ENCODE measurements at regions not wholly inside any gene's neighbourhood (a gene's known extent, or its start where the extent isn't known, plus 50 kb on each side); places are given as distances from the start of the nearest gene placed in this dataset.

DNA sequence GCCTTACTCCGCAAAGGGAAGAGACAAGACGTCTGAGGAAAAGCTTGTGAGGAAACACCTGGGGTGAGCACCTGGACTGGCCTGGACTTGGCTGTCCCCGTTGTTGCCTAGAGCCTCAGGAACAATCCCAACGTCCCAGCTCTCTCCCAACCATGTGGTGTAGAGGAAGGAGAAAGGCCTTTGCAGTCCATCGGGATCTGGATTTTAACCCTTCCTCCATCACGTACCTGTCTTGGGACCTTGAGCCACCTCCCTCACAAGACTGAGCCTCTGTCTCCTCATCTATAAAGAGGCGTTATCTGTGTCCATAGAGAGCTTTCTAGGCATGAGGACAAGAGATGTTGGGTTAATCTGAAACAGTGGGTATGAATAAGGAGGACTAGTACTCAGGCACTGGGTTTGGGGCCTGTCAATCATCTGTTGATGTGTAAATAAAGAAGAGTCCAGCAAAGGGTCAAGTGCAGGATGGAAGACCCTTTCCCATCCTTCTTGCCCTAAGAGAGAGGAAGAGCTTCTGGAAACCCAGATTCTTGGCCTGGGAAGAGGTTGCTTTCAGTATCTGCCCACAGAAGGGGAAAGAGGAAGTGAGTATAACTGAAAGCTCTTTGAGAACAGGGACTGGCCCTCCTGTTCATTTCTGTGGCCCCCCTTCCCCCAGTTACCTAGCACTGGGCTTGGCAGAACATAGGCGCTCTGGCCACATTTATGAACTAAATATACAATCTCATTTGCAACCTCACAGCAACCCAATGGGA lies 137.1 kb downstream of the PJA1 start:
- no peak for FAIRE-seq
- no peak for DNase-seq (ENCODE audit: low spot score in 2 of 2)

DNA sequence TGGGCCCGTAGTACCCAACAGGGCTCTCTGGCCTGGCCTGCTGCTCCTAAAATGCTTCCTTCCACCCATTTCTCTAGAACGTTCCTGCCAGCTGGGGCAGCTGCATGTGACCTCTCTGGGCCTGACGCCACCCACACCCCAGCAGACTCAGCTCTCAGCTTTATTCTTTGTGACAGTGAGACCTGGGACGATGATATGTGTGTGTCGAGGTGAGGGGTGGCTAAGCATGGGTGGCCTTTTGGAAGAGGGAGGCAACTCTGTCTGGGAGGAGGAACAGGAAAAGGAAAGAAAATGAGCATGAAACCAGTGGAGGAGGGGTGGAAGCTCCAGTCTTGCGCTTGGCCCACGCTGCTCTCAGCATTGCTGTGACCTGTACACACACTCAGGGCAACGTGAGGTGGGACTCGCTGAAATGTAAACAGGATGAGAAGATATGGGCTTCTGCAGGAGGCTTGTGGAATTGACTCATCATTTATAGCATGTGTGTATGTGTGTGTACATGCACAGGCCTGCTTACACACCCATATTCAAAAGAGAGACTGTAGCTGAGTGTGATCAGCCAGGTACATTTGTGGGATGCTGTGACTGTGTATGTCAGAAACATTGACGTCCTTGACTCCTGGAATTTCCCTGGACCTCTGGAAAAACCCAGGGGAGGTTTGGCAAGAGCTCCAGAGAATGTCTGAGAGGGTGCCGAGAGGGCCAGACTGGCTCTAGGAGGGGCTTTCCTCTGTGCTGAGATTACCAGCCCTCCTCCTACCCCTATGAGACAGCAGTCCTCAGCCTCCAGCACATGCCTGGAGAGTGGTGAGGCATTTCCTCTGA lies 137.9 kb downstream of the PJA1 start:
- FAIRE-seq = no peak

DNA sequence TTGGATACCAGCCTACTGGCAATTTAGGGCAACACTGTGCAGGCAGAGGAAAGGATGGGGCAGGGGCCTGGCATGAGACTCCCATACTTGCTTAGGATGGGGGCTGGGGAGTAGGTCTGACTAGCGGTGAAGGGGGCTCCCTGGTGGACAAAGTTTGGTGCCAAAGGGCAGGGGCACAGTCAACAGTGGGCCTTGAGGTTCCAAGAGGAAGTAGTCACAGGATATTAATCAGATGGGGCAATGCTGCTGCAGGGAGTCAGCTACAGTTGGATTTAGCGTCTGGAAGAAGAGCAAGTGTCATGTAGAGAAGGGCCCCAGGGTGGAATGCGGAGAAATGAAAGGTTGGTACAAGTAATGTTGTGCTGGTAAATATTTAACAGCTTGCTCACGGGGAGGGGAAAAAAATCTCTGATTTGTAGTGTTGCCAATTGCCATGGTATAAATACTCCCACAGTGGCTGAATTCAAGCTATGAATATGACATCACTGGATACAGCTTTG lies 139.4 kb downstream of the PJA1 start:
- no peak for FAIRE-seq
- DNase-seq (ENCODE audit: low spot score in 2 of 2) = no peak

More for the DNA sequence above, 137.9 kb downstream of the PJA1 start:
- DNase-seq (ENCODE audit: low spot score in 2 of 2) = no peak

DNA sequence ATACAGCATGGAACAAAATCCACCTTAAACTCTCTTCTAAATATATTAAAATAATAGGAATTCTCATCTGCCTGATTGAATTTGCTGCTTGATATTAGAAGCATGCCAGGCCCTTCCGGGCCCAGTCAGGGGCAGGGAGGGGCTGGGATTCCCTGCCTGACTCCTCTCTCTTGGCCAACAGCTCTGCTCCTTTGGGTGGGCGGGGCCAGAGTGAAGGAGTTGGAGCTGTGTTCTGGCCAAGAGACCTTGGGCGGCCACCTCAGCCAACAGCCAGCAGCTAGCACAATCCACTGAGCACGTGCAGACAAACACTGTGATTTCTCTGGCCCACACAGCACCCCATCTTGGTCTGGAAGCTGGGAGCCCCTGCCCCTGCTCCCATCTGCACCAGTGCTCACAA lies 140.3 kb downstream of the PJA1 start:
- FAIRE-seq (no peak), DNase-seq (ENCODE audit: low spot score in 2 of 2) (no peak)

DNA sequence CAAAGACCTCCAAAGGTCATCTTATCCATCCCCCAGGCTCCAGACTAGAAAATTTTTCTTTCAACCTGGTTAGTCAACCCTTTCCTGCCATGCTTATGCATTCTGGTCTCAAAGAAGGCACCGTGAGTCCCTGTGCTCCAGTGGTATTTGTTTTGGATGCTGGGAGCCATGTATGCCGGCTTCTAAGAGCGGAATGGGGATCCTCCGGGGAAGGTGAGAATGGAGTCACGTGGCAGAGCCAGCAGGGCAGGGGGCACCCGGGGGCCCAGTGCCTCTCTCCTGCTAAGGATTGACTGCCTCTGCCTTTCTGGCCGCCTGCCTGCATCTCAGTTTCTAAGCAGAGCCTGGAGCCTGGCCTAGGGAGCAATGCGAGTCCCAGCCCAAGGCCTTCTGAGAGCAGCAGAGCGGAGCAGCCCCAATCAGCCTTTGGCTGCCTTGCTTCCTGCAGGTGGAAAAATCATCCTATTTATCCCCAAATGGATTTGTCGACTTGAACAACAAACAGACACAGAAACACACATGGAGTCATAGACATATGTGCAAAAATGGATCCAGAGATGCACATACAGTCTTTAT lies 141.0 kb downstream of the PJA1 start:
- FAIRE-seq = no peak
- no peak for DNase-seq (ENCODE audit: low spot score in 2 of 2)

DNA sequence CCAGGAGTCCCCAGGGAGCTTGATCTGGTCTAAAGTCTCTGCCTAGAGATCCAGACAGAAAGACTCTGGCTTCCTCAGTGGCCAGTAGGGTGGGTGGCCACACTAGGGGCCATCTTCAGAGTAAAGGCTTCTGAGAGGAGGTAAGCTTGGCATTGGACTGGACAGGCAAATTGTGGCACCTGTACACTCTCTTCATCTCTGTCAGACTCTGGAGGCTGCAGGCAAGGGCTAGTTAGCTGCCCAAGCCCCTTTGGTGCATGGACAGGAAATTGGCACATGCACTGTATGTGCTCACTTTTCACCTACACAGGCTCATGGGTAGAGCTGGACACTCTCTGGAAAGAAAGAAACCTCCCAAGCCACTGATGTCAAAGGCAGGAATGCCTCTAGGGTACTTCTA lies 142.8 kb downstream of the PJA1 start:
- no peak for FAIRE-seq
- DNase-seq (ENCODE audit: low spot score in 2 of 2) = no peak

DNA sequence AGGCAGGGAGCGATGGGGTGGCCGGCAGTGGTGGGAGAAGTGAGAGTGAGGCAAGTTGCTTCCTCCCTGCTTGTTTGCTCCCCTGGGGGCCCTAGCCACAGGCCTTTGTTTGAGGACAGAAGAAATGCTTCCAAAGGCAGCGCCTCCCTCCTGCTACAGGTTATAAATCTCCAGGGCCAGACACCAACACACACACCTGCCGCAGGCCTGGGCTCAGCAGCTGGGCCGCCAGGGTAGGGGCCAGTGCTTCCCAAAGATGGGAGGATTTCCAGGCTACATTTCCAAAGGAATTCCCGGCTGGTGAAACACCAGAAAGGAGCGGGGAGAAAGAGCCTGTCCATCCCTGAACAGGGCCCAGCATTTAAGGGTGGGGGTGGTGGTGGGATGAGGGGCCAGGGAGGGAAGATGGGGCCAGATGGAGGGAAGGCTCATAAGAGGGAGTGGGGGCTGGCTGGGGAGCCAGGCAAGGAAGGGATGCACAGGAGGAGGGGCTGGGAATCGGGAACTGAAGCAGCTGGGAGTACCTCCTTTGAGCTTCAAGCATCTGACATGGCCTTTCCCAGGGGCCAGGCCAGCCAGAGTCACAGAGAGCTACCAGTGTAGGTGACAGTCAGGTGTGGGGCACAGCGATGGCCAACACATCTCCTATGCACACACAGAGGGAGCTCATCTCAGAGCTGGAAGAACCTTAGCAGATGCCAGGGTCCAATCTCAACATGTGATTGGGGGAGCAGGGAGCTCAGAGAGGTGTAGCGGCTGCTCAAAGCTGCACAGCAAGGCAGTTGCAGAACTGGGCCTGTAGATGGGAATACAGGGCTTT lies 143.9 kb downstream of the PJA1 start:
- DNase-seq (ENCODE audit: low spot score in 2 of 2) (no peak), FAIRE-seq (no peak)

DNA sequence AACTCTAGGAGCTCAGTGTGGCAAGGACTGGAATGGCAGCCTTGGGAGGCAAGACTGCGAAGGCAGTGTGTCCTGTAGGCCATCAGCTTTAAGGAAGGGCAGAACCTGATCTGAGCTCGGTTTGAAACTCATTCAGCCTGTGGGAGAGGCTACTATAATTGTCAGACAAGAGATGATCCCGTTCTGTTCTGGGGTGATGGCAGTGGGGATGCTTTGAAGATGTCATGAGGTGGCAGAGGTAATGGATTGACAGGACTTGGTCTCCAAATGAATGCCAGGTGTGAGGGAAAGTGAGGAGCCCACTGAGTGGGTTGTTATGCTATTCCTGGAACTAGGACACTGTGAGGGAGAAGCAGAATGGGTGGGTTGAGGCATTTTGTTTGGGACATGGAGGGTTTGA lies 144.9 kb downstream of the PJA1 start:
- FAIRE-seq = no peak
- DNase-seq (ENCODE audit: low spot score in 2 of 2) = no peak

DNA sequence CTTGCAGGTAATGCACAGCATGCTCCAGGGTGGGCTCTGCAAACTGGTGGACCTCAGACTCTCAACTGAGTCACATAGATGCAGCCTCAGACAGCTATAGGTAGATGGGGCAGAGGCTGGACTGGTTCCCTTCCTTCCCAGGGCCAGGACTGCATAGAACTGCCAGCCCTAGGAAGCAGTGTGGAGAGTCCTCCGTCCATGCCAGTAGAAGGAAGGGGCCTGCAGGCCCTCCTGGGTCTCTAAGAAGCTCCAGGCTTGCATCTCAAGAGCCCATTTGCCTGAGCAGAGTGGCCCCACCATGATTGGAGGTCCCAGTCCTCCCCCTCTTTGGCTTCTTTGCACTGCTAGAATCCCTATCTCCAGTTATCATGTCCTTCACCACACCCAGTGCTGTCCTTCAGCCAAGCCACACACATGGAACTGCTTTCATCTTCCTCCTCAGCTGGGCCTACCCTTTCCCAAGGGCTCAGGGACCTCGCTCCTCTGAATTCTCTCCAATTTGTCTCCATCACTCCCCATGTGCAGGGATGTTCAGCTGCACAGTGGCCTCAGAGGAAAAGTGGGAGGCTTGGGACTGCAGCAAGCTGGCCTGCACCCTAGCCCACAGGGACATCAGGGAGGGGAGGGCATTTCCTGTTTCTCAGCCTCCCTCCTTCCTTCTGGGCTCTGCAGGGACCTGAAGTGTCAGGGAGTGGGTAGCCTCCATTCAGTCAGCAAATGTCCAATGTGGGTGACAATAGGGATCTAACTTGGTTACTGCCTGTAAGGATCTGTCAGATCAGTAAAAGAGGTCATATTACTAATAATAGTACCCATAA lies 146.0 kb downstream of the PJA1 start:
- FAIRE-seq = no peak

DNA sequence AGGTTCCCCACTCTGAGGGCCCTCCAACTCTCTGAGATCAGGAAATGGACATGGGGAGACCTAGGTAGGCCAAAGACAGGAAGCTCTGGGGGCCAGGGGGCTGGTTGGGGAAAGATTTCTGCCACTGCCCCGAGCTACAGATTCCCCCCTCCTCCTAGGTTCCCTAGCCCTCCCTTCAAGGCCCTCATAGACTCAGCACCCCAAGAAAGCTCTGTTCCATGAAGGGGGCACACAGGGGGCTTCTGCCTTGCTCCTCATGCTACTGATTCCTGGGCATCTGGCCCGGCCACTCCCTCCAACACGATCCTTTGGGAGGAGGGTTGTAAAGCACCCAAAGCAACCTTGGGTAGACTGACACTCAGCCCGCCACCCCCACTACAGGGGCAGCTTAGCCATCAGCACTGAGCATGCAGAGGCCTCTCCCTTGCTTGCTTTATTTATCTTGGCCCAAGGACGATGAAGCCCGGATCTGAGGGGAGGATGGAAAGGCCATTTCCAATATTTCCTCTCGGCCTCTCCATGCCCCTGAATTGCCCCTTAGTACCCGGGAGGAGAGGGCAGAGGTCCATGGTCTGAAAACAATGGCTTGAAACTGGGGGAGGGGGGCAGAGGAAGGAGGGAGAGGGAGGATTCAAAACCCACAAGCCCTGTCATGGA lies 146.7 kb downstream of the PJA1 start:
- DNase-seq (ENCODE audit: low spot score in 2 of 2) (no peak), FAIRE-seq (no peak)

More for the DNA sequence above, 146.0 kb downstream of the PJA1 start:
- DNase-seq (ENCODE audit: low spot score in 2 of 2) = no peak

DNA sequence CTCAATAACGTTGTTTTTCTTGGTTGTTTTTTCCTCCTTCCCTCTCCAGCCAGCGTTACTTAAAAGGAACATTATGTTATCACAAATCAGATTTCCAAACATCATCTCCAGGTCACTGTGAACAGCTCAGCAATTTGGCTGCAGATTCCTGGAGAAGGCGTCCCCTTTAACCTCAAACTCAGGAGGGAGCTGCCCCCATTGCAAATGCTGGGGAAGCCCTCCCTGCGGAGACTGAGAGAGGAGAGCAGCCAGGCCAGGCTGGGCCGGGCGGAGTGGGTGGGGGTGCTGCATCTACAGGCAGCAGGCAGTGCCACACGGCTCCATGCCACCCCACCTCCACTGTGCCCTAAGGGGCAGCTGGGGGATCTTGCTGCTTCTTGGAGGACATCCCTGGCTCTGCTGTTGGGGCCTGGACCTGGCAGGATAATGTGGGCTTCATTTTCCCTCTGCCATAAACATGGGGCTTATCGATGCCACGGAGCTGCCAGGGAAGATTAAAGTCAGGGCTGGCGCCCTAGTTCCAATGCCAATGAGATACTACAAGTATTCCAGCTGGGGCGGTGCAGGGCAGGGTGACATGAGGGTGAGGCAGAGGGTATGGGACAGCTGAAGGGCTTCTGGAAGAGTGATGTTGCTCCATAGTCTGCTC lies 148.8 kb downstream of the PJA1 start:
- DNase-seq (ENCODE audit: low spot score in 2 of 2) (no peak), FAIRE-seq (no peak)

DNA sequence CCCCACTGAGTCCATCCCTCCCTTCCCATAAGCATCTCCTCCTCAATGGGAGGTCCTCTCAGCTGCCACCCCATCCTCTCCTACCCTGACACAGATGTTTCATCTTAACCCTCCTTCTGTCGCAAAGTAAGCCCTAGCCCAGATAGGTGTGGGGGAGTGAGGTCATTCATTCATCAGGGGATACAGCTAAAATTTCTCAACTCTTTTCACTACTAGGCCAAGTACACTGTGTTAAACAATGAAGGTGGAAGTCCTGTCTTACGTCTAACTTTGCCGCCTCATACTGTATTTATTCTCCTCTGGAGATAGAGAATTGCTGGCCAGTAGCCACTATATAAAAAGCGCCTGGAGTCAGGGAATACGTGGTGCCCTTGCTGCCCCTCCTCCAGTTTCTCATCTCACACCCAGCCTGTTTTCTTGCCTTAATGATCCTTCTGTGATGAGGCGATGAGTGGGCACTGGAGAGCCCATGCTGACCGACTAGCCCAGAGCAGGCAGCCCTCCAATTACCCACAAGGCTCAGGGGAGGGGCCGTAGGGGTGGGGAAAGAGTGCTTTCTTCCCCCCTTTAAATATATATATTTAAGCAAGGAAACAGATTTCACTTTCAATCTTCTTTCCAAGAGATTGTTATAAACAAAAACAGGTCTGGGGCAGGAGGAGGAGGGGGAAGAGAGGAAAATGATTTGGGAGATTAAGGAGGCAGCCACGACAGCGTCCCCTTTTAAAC lies 149.5 kb downstream of the PJA1 start:
- FAIRE-seq (no peak), DNase-seq (ENCODE audit: low spot score in 2 of 2) (no peak)

DNA sequence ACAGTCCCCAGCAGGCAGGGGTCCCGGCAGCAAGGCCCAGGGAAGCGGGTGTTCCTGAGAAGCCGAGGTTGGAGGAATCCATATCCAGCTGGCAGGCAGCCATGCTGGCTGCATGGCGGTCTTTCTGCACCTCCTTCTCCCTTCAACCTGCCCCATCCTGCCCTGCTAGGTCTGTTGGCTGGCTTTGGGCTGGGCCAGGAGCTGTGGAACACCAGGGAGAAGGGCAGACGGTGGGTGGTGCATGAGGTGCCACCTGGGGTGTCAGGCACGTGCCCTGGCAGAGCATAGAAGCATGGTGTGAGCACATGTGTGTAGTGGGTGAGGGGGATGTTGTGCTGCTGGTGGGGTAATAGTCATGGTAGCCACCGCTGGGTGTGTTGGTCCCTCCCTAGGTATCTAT lies 150.1 kb downstream of the PJA1 start:
- DNase-seq (ENCODE audit: low spot score in 2 of 2) = no peak
- no peak for FAIRE-seq

DNA sequence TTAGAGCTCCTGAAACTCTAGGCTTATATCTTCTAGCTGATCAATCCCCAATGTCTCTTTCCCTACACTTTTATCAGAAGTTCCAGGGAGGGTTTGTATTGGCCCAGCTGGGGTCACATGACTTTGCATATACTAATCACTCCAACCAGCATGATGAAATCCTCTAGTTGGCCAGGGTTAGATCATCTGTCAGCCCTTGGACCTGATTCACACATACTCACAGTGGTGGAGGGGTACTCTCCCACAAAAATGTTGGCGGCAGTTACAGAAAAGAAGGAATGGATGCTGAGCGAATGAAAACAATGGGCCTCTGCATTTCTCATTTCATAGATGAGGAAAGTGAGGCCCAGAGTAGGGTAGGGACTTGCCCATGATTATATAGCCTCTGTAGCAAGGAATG lies 151.1 kb downstream of the PJA1 start:
- FAIRE-seq = no peak
- no peak for DNase-seq (ENCODE audit: low spot score in 2 of 2)

DNA sequence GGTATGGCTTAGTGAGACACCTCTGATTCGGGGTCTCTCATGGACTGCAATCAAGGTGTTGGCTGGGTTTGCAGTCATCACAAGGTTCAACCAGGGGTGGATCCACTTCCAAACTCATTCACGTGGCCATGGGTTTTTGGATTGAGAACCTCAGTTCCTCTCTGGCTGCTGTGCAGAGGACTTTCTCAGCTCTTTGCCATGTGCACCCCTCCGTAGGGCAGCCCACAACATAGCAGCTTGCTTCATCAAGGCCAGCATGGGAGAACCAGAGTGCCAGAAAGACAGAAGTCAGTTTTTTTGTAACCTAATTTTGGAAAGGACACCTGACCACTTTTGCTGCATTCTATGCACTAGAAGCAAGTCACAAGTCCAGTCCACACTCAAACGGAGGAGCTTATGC lies 154.9 kb downstream of the PJA1 start:
- FAIRE-seq = no peak

DNA sequence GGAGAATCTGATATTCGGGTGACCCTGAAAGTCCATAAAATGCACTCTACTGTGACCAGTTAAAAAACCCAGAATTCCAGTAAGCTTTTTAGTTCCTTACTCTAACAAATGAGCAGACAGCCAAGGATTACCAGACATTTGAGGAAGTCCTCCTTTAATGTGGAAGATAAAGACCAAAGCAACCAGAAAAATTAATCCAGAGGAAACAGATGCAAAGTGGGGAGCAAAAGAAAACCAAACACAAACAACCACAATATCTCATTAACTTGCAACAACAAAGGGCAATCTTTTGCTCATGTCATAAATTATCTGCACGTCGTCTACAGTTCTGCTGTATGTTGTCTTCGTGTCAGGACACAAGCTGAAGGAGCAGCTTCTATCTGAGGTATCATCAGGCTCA lies 164.4 kb downstream of the PJA1 start:
- no peak for FAIRE-seq
- no peak for DNase-seq (ENCODE audit: low spot score in 2 of 2)

More for the DNA sequence above, 154.9 kb downstream of the PJA1 start:
- DNase-seq (ENCODE audit: low spot score in 2 of 2) = no peak

DNA sequence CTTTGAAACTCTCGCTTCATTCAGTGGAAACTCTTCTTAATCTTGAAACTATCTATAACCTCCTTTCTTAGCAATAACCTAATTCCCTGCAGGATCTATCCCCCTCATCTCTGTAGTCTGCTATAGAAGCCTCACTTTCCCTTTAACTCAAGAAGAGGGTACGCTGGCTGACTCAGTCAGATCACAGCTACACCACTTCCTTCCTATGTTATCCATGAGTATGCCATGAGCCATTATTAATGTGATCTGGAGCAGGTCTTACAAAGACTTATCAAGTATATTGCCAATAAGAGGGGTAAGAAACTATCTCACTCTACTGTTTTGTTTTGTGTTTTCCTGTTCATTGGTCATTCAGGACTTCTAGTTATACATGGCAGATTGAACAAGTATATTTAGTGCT lies 165.3 kb downstream of the PJA1 start:
- FAIRE-seq (no peak), DNase-seq (ENCODE audit: low spot score in 2 of 2) (no peak)

DNA sequence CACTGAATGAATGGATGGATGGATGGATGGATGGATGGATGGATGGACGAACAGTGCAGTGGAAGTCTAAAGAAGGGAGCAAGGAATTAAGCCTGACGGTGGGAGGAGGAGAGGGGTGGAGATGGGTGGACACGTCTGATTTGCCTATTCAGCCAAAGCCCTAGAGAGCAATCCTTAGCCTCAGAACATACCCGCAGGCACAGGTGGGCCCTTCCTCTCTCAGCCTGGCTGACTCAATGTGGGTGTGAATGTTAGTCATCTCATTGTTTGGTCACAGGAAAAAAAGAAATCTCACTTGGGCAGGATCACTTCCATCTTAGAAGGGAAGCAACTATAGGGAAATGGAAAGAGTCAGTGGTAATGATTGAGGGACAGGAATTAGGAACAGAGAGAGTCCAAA lies 165.9 kb downstream of the PJA1 start:
- FAIRE-seq (no peak), DNase-seq (ENCODE audit: low spot score in 2 of 2) (no peak)
